ENCODE measurements at regions not wholly inside any gene's neighbourhood (a gene's known extent, or its start where the extent isn't known, plus 50 kb on each side); places are given as distances from the start of the nearest gene placed in this dataset.
"Not testable (repeated sequence)": the region's sequence is repeated elsewhere in the genome, so short reads cannot be mapped to it uniquely, and the experiment has no call there.

DNA sequence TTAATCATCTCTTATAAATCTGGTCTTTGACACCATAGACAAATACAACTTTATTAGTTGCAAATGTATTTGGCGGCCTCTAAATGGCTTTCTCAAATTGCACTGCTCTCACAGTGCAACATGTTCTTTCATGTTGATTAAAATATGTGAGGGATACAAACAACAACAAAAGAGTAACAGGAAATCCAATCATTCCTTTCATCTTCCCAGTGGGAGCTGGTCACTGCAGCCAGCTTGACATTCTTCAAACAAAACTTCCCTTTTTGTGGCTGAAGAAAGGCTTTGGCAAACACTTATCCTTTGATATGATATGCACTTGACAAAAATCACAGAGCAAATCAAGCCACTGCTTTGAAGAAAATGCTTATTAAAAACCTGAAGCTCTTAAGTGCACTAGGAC is 973.6 kb downstream of the EPHA3 start:
- no peak overlapping the region for H3K27ac Mint-ChIP-seq
- no peak for DNase-seq (ENCODE audit: low spot score)
- ATAC-seq, result peak; percentile 51
- POLR2A ChIA-PET, result no interaction called here
- TF ChIP-seq TP53 (CRISPR knock-in tag; IDR thresholded peaks at IDR 0.05) (no peak), TEAD1 (CRISPR knock-in tag; IDR thresholded peaks at IDR 0.05) (peak; percentile 50; the same call in 1 of the 2 replicates)
- TF ChIP-seq, protein P1, sequence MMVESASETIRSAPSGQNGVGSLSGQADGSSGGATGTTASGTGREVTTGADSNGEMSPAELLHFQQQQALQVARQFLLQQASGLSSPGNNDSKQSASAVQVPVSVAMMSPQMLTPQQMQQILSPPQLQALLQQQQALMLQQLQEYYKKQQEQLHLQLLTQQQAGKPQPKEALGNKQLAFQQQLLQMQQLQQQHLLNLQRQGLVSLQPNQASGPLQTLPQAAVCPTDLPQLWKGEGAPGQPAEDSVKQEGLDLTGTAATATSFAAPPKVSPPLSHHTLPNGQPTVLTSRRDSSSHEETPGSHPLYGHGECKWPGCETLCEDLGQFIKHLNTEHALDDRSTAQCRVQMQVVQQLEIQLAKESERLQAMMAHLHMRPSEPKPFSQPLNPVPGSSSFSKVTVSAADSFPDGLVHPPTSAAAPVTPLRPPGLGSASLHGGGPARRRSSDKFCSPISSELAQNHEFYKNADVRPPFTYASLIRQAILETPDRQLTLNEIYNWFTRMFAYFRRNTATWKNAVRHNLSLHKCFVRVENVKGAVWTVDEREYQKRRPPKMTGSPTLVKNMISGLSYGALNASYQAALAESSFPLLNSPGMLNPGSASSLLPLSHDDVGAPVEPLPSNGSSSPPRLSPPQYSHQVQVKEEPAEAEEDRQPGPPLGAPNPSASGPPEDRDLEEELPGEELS (CRISPR knock-in tag; IDR thresholded peaks at IDR 0.05), result peak; percentile 51; the same call in 1 of the 2 replicates
- H3K27me3 Mint-ChIP-seq (ENCODE audit: low read depth), result no peaks in the 10 kb centered on the region
- H3K4me3 Mint-ChIP-seq, result no peak overlapping the region
- no peaks in the 10 kb centered on the region for H3K9me3 Mint-ChIP-seq
- H3K4me1 Mint-ChIP-seq, result peaks cover 13% of the 10 kb centered on the region
- H3K36me3 Mint-ChIP-seq, result no peaks in the 10 kb centered on the region
- CTCF ChIA-PET, result interaction anchor here (1.0 kb wide), 1 partner anchor 10 kb away, joined by 3 read pairs; no protein-coding TSS in a partner anchor

DNA sequence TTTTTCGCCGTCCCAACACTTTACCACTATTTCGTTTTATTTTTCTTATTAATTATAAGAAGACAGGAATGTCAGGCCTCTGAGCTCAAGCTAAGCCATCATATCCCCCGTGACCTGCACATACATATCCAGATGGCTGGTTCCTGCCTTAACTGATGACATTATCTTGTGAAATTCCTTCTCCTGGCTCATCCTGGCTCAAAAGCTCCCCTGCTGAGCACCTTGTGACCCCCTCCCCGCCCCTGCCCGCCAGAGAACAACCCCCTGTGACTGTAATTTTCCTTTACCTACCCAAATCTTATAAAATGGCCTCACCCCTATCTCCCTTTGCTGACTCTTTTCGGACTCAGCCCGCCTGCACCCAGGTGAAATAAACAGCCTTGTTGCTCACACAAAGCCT is 978.9 kb downstream of the EPHA3 start:
- ATAC-seq; H3K27ac Mint-ChIP-seq; DNase-seq (ENCODE audit: low spot score); H3K36me3 Mint-ChIP-seq; H3K27me3 Mint-ChIP-seq (ENCODE audit: low read depth); H3K9me3 Mint-ChIP-seq; CTCF ChIA-PET; POLR2A ChIA-PET; H3K4me3 Mint-ChIP-seq: not testable (repeated sequence)
- peaks cover 16% of the 10 kb centered on the region for H3K4me1 Mint-ChIP-seq

DNA sequence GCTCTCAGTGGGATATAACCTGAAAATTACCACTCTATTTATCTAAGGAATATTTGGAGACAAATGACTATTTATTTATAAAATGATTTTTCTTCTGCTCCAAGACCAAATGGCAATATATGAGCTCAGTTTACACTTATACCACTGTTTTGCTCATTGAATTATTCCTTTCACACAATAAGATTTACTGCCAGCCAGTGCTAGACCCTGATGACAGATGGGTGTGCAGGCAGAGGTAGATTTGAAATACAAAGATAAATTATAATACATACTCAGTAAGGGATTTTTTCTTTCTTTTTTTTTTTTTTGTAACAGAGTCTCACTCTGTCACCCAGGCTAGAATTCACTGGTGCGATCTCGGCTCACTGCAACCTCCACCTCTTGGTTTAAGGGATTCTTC is 980.3 kb downstream of the EPHA3 start:
- H3K36me3 Mint-ChIP-seq, result no peaks in the 10 kb centered on the region
- CTCF ChIA-PET, result interaction anchor here (0.9 kb wide), 1 partner anchor 30 kb away, joined by 3 read pairs; no protein-coding TSS in a partner anchor
- H3K4me1 Mint-ChIP-seq, result peaks cover 18% of the 10 kb centered on the region
- no peak overlapping the region for H3K27ac Mint-ChIP-seq
- no peak overlapping the region for H3K4me3 Mint-ChIP-seq
- no peaks in the 10 kb centered on the region for H3K27me3 Mint-ChIP-seq (ENCODE audit: low read depth)
- no peak for ATAC-seq
- H3K9me3 Mint-ChIP-seq, result no peaks in the 10 kb centered on the region
- POLR2A ChIA-PET, result no interaction called here
- no peak for TF ChIP-seq ELF4 (CRISPR knock-in tag; IDR thresholded peaks at IDR 0.05; ENCODE audit: low read depth)
- TF ChIP-seq ZNF232 (CRISPR knock-in tag; IDR thresholded peaks at IDR 0.05), result no peak
- TF ChIP-seq, protein P2, sequence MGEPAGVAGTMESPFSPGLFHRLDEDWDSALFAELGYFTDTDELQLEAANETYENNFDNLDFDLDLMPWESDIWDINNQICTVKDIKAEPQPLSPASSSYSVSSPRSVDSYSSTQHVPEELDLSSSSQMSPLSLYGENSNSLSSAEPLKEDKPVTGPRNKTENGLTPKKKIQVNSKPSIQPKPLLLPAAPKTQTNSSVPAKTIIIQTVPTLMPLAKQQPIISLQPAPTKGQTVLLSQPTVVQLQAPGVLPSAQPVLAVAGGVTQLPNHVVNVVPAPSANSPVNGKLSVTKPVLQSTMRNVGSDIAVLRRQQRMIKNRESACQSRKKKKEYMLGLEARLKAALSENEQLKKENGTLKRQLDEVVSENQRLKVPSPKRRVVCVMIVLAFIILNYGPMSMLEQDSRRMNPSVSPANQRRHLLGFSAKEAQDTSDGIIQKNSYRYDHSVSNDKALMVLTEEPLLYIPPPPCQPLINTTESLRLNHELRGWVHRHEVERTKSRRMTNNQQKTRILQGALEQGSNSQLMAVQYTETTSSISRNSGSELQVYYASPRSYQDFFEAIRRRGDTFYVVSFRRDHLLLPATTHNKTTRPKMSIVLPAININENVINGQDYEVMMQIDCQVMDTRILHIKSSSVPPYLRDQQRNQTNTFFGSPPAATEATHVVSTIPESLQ (CRISPR knock-in tag; IDR thresholded peaks at IDR 0.05), result no peak
- TF ChIP-seq OVOL2 (CRISPR knock-in tag; IDR thresholded peaks at IDR 0.05; ENCODE audit: borderline replicate concordance), result no peak
- TF ChIP-seq KAT7 (CRISPR knock-in tag; IDR thresholded peaks at IDR 0.05; ENCODE audit: borderline replicate concordance), result no peak
- TF ChIP-seq, protein P3, sequence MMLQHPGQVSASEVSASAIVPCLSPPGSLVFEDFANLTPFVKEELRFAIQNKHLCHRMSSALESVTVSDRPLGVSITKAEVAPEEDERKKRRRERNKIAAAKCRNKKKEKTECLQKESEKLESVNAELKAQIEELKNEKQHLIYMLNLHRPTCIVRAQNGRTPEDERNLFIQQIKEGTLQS (CRISPR knock-in tag; conservative IDR thresholded peaks at IDR 0.05), result no peak
- TF ChIP-seq GABPB1 (CRISPR knock-in tag; IDR thresholded peaks at IDR 0.05), result no peak
- TF ChIP-seq, protein P4, sequence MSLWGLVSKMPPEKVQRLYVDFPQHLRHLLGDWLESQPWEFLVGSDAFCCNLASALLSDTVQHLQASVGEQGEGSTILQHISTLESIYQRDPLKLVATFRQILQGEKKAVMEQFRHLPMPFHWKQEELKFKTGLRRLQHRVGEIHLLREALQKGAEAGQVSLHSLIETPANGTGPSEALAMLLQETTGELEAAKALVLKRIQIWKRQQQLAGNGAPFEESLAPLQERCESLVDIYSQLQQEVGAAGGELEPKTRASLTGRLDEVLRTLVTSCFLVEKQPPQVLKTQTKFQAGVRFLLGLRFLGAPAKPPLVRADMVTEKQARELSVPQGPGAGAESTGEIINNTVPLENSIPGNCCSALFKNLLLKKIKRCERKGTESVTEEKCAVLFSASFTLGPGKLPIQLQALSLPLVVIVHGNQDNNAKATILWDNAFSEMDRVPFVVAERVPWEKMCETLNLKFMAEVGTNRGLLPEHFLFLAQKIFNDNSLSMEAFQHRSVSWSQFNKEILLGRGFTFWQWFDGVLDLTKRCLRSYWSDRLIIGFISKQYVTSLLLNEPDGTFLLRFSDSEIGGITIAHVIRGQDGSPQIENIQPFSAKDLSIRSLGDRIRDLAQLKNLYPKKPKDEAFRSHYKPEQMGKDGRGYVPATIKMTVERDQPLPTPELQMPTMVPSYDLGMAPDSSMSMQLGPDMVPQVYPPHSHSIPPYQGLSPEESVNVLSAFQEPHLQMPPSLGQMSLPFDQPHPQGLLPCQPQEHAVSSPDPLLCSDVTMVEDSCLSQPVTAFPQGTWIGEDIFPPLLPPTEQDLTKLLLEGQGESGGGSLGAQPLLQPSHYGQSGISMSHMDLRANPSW (CRISPR knock-in tag; conservative IDR thresholded peaks at IDR 0.05; ENCODE audit: low read depth), result no peak
- no peak for TF ChIP-seq PRRX2 (CRISPR knock-in tag; IDR thresholded peaks at IDR 0.05)
- TF ChIP-seq, protein P5, sequence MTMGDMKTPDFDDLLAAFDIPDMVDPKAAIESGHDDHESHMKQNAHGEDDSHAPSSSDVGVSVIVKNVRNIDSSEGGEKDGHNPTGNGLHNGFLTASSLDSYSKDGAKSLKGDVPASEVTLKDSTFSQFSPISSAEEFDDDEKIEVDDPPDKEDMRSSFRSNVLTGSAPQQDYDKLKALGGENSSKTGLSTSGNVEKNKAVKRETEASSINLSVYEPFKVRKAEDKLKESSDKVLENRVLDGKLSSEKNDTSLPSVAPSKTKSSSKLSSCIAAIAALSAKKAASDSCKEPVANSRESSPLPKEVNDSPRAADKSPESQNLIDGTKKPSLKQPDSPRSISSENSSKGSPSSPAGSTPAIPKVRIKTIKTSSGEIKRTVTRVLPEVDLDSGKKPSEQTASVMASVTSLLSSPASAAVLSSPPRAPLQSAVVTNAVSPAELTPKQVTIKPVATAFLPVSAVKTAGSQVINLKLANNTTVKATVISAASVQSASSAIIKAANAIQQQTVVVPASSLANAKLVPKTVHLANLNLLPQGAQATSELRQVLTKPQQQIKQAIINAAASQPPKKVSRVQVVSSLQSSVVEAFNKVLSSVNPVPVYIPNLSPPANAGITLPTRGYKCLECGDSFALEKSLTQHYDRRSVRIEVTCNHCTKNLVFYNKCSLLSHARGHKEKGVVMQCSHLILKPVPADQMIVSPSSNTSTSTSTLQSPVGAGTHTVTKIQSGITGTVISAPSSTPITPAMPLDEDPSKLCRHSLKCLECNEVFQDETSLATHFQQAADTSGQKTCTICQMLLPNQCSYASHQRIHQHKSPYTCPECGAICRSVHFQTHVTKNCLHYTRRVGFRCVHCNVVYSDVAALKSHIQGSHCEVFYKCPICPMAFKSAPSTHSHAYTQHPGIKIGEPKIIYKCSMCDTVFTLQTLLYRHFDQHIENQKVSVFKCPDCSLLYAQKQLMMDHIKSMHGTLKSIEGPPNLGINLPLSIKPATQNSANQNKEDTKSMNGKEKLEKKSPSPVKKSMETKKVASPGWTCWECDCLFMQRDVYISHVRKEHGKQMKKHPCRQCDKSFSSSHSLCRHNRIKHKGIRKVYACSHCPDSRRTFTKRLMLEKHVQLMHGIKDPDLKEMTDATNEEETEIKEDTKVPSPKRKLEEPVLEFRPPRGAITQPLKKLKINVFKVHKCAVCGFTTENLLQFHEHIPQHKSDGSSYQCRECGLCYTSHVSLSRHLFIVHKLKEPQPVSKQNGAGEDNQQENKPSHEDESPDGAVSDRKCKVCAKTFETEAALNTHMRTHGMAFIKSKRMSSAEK (CRISPR knock-in tag; IDR thresholded peaks at IDR 0.05; ENCODE audit: borderline replicate concordance), result no peak
- TF ChIP-seq HMGA2 (CRISPR knock-in tag; IDR thresholded peaks at IDR 0.05), result no peak
- TF ChIP-seq, protein P6, sequence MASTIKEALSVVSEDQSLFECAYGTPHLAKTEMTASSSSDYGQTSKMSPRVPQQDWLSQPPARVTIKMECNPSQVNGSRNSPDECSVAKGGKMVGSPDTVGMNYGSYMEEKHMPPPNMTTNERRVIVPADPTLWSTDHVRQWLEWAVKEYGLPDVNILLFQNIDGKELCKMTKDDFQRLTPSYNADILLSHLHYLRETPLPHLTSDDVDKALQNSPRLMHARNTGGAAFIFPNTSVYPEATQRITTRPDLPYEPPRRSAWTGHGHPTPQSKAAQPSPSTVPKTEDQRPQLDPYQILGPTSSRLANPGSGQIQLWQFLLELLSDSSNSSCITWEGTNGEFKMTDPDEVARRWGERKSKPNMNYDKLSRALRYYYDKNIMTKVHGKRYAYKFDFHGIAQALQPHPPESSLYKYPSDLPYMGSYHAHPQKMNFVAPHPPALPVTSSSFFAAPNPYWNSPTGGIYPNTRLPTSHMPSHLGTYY (CRISPR knock-in tag; IDR thresholded peaks at IDR 0.05), result no peak
- TF ChIP-seq SOX15 (CRISPR knock-in tag; IDR thresholded peaks at IDR 0.05), result no peak
- TF ChIP-seq ESRRA (CRISPR knock-in tag; IDR thresholded peaks at IDR 0.05; ENCODE audit: borderline replicate concordance), result no peak
- no peak for DNase-seq (ENCODE audit: low spot score)

All from WTC11 (cell line).